Glutamatergic neuron (in vitro differentiated cells): ENCODE measurements at regions not wholly inside any gene's neighbourhood (a gene's known extent, or its start where the extent isn't known, plus 50 kb on each side); places are given as distances from the start of the nearest gene placed in this dataset.

Experiments
- DNase-seq: peaks from one replicate; pipeline ENCODE4 v3.0.0; 2022
- H3K27ac Mint-ChIP-seq: one replicate; pipeline ENCODE4 v1.8.0; 2020; ENCODE audit warnings: mild to moderate bottlenecking, mixed read lengths, inconsistent platforms; ENCODE audit not compliant: unreplicated experiment
- H3K27me3 Mint-ChIP-seq: one replicate; pipeline ENCODE4 v1.8.0; 2020; ENCODE audit warnings: mild to moderate bottlenecking, moderate library complexity, mixed read lengths, inconsistent platforms; ENCODE audit not compliant: unreplicated experiment
- H3K36me3 Mint-ChIP-seq: one replicate; pipeline ENCODE4 v1.8.0; 2020; ENCODE audit warnings: mild to moderate bottlenecking, mixed read lengths, inconsistent platforms; ENCODE audit not compliant: unreplicated experiment
- H3K4me1 Mint-ChIP-seq: one replicate; pipeline ENCODE4 v1.8.0; 2020; ENCODE audit warnings: mild to moderate bottlenecking, low read depth, mixed read lengths, inconsistent platforms; ENCODE audit not compliant: unreplicated experiment
- H3K4me3 Mint-ChIP-seq: one replicate; pipeline ENCODE4 v1.8.0; 2020; ENCODE audit warnings: mild to moderate bottlenecking, mixed read lengths, inconsistent platforms; ENCODE audit not compliant: unreplicated experiment
- H3K9me3 Mint-ChIP-seq: one replicate; pipeline ENCODE4 v1.8.0; 2020; ENCODE audit warnings: mild to moderate bottlenecking, moderate library complexity, mixed read lengths, inconsistent platforms; ENCODE audit not compliant: unreplicated experiment
- CTCF ChIP-seq: fragments of 200-600 bp; sonication (generic); IDR thresholded peaks from one replicate; pipeline ENCODE4 v1.5.0; 2021; ENCODE audit not compliant: partially characterized antibody, unreplicated experiment

DNA sequence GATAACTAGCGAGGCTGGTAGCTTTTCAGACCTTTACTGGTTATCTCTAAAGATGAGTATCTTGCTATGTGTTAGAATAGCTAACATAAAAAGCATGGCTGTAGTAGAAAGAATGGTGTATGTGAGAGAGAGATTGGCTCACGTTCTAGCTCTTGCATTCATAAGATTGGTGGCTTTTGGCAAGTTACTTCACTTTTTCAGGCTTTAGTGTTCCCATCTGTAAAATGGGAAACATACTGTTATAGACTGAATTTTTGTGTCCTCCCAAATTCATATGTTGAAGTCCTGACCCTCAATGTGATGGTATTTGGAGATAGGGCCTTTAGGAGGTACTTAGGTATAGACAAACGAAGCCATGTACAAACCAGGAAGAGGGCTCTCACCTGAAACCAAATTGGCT, 302.4 kb upstream of the KLF4 start:
- DNase-seq, result no peak
- no peaks in the 10 kb centered on the region for H3K9me3 Mint-ChIP-seq
- H3K36me3 Mint-ChIP-seq, result no peaks in the 10 kb centered on the region
- no peaks in the 10 kb centered on the region for H3K4me1 Mint-ChIP-seq
- H3K27ac Mint-ChIP-seq, result no peak overlapping the region
- no peak for TF ChIP-seq CTCF
- peaks cover 2% of the 10 kb centered on the region for H3K27me3 Mint-ChIP-seq
- no peak overlapping the region for H3K4me3 Mint-ChIP-seq

GRCh38 chr9:107789001-107789700, 299.6 kb upstream of the KLF4 start:
- Mint-ChIP-seq H3K4me1 (no peaks in the 10 kb centered on the region), H3K9me3 (no peaks in the 10 kb centered on the region), H3K36me3 (no peaks in the 10 kb centered on the region), H3K4me3 (no peak overlapping the region), H3K27ac (no peak overlapping the region), H3K27me3 (peaks cover 2% of the 10 kb centered on the region)
- TF ChIP-seq CTCF, result no peak
- DNase-seq, result no peak

GRCh38 chr9:107786561-107786960, 297.0 kb upstream of the KLF4 start:
- no peak overlapping the region for H3K4me3 Mint-ChIP-seq
- H3K36me3 Mint-ChIP-seq, result no peaks in the 10 kb centered on the region
- H3K27ac Mint-ChIP-seq, result no peak overlapping the region
- no peak for TF ChIP-seq CTCF
- H3K27me3 Mint-ChIP-seq, result peaks cover 2% of the 10 kb centered on the region
- H3K4me1 Mint-ChIP-seq, result no peaks in the 10 kb centered on the region
- no peaks in the 10 kb centered on the region for H3K9me3 Mint-ChIP-seq
- no peak for DNase-seq

GRCh38 chr9:107784235-107784958, 294.8 kb upstream of the KLF4 start:
- no peak for TF ChIP-seq CTCF
- no peaks in the 10 kb centered on the region for H3K9me3 Mint-ChIP-seq
- H3K4me1 Mint-ChIP-seq, result no peaks in the 10 kb centered on the region
- H3K36me3 Mint-ChIP-seq, result no peaks in the 10 kb centered on the region
- H3K27ac Mint-ChIP-seq, result no peak overlapping the region
- no peak overlapping the region for H3K4me3 Mint-ChIP-seq
- no peak for DNase-seq
- peaks cover 2% of the 10 kb centered on the region for H3K27me3 Mint-ChIP-seq

GRCh38 chr9:107782789-107783188, 293.2 kb upstream of the KLF4 start:
- Mint-ChIP-seq H3K4me3 (no peak overlapping the region), H3K4me1 (no peaks in the 10 kb centered on the region), H3K9me3 (no peaks in the 10 kb centered on the region), H3K27ac (no peak overlapping the region), H3K27me3 (no peaks in the 10 kb centered on the region), H3K36me3 (peaks cover 4% of the 10 kb centered on the region)
- DNase-seq, result no peak
- TF ChIP-seq CTCF, result no peak
